ENCODE measurements at regions not wholly inside any gene's neighbourhood (a gene's known extent, or its start where the extent isn't known, plus 50 kb on each side); places are given as distances from the start of the nearest gene placed in this dataset.

DNA sequence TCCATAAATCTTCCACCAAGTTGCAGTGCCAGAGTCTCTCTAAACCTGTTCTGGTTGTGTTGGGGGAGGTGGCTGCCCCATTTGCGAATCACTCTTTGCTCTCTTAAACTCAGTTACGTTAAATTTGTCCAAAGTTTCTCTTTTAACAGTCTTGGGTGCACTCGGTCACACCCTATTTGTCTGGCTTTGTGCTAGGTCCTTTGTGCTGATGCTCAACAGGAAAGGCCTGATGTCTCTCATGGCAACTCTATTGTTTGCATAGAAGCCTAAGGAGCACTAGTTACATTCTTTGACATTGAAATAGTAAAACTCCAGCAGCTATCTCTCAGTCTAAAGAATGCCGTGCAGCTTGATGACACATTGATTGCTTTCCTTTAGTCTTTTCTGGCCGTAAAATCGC, 105.1 kb downstream of the TRMT11 start:
- intact Hi-C loops (cut with DNase I): no loop called here
- no peak overlapping the region for H3K4me3 ChIP-seq
- H3K9me3 ChIP-seq: no peaks in the 10 kb centered on the region
- TF ChIP-seq, protein P1, sequence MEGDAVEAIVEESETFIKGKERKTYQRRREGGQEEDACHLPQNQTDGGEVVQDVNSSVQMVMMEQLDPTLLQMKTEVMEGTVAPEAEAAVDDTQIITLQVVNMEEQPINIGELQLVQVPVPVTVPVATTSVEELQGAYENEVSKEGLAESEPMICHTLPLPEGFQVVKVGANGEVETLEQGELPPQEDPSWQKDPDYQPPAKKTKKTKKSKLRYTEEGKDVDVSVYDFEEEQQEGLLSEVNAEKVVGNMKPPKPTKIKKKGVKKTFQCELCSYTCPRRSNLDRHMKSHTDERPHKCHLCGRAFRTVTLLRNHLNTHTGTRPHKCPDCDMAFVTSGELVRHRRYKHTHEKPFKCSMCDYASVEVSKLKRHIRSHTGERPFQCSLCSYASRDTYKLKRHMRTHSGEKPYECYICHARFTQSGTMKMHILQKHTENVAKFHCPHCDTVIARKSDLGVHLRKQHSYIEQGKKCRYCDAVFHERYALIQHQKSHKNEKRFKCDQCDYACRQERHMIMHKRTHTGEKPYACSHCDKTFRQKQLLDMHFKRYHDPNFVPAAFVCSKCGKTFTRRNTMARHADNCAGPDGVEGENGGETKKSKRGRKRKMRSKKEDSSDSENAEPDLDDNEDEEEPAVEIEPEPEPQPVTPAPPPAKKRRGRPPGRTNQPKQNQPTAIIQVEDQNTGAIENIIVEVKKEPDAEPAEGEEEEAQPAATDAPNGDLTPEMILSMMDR (IDR thresholded peaks at IDR 0.05): no peak
- H3K4me1 ChIP-seq: no peaks in the 10 kb centered on the region
- H3K36me3 ChIP-seq: no peaks in the 10 kb centered on the region
- H3K27me3 ChIP-seq (ENCODE audit: low read depth): no peaks in the 10 kb centered on the region
- ATAC-seq (no peak), DNase-seq (no peak)
- no peak overlapping the region for H3K27ac ChIP-seq

DNA sequence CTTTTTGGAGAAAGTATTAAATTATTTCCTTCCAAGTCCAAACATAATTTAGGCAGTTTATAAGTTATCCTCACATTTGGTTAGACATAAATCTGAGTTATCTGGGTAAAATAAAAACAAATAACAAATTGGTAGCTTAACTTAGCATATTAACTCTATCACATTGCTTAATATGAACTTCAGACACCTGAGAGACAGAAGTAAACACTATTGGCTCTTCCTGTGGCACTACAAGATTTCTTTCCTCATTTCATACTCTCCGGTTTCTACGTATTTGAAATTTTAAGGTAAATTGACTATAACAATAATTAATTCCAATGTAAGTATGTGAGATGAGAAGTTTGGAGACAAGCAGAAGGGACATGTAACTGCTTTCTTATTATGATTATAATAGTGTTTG, 106.8 kb downstream of the TRMT11 start:
- no peaks in the 10 kb centered on the region for H3K9me3 ChIP-seq
- H3K4me1 ChIP-seq: no peaks in the 10 kb centered on the region
- no peaks in the 10 kb centered on the region for H3K36me3 ChIP-seq
- no peaks in the 10 kb centered on the region for H3K27me3 ChIP-seq (ENCODE audit: low read depth)
- no peak overlapping the region for H3K4me3 ChIP-seq
- intact Hi-C loops (cut with DNase I): no loop called here
- DNase-seq (no peak), ATAC-seq (no peak)
- TF ChIP-seq, protein P1 (IDR thresholded peaks at IDR 0.05): no peak
- H3K27ac ChIP-seq: no peak overlapping the region

DNA sequence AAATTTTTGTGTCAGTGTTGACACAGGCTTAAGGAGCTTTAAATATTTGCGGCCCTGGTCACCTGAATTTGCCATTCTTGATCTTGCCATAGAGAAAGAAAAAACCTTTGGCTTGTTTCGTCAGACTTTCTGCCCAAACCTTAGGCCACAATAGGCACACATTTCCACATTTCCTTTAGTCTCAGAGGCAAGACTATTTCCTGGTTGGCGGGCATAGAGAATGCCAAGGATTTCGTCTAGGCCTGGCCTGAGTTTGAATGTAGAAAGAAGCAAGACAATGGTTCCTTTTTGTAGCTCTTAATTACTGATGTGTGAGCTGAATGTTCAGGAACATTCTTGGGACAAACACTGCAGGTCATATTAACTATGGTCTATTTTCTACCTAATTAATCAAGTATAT, 108.1 kb downstream of the TRMT11 start:
- Histone ChIP-seq H3K27ac (no peak overlapping the region), H3K36me3 (no peaks in the 10 kb centered on the region), H3K4me1 (no peaks in the 10 kb centered on the region), H3K27me3 (ENCODE audit: low read depth) (no peaks in the 10 kb centered on the region), H3K4me3 (no peak overlapping the region), H3K9me3 (no peaks in the 10 kb centered on the region)
- no peak for ATAC-seq
- intact Hi-C loops (cut with DNase I): no loop called here
- TF ChIP-seq, protein P1 (IDR thresholded peaks at IDR 0.05): no peak
- DNase-seq: no peak

DNA sequence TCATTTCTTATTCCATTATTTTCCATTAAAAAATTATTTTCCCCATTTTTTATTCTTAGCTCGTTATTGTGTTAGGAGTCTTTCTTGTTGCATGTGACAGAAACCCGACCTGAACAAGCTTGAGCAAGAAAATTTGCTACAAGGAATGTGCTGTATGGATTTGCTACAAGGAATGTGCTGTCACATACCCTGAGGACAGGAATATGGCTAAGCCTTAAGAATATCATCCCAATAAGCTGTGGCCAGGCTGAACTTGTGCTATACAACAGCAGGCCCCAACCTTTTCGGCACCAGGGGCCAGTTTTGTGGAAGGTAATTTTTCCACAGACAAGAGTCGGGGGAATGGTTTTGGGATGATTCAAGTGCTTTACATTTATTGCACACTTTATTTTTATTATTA, 114.0 kb downstream of the TRMT11 start:
- H3K4me1 ChIP-seq: no peaks in the 10 kb centered on the region
- ATAC-seq (no peak), DNase-seq (no peak)
- H3K4me3 ChIP-seq: no peak overlapping the region
- TF ChIP-seq, protein P1 (IDR thresholded peaks at IDR 0.05): no peak
- intact Hi-C loops (cut with DNase I): no loop called here
- no peaks in the 10 kb centered on the region for H3K36me3 ChIP-seq
- H3K27ac ChIP-seq: no peak overlapping the region
- H3K9me3 ChIP-seq: no peaks in the 10 kb centered on the region
- H3K27me3 ChIP-seq (ENCODE audit: low read depth): no peaks in the 10 kb centered on the region

DNA sequence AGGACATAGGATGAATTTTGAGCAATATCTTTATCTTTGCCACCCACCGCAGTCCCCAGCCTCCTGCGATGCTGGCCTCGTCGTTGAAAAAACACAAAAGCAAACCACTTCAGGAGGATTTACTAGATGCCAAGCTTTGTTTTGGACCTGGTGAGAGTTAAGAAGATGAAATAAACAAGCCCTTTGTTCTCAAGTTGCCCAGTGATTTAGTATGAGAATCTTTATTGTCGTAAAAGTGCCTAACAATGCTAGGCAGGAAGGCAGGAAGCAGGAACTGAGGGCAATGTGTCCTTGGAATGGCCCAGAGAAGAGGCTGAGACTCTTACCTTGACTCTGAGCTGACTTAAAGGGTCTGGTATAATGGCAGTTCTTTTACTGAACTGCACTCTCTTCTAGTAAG, 116.0 kb downstream of the TRMT11 start:
- DNase-seq (no peak), ATAC-seq (no peak)
- TF ChIP-seq, protein P1 (IDR thresholded peaks at IDR 0.05): no peak
- Histone ChIP-seq H3K4me3 (no peak overlapping the region), H3K27ac (no peak overlapping the region), H3K36me3 (no peaks in the 10 kb centered on the region), H3K9me3 (no peaks in the 10 kb centered on the region), H3K4me1 (no peaks in the 10 kb centered on the region), H3K27me3 (ENCODE audit: low read depth) (no peaks in the 10 kb centered on the region)
- intact Hi-C loops (cut with DNase I): no loop called here

DNA sequence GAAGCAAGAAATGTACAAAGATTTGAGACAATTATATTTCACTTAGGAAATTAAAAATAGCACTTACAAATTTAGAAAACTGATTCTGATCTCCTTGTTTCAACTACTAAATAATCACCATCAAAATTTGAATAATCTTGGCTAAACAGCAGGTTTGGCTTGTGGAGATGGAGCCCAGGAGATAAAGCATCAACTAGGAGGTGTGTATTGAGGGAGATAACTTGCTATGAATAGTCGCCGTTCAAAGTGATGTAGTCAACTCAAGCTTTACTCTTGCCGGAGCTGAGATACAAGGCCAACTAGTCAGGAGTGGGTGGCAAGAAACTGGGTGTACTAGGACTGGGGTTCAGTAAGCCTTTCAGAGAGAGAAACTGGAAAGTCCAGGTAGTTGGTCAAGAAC, 117.7 kb downstream of the TRMT11 start:
- TF ChIP-seq, protein P1 (IDR thresholded peaks at IDR 0.05): no peak
- ATAC-seq (no peak), DNase-seq (no peak)
- H3K27me3 ChIP-seq (ENCODE audit: low read depth): no peaks in the 10 kb centered on the region
- H3K9me3 ChIP-seq: no peaks in the 10 kb centered on the region
- no peaks in the 10 kb centered on the region for H3K36me3 ChIP-seq
- H3K4me3 ChIP-seq: no peak overlapping the region
- intact Hi-C loops (cut with DNase I): no loop called here
- H3K4me1 ChIP-seq: no peaks in the 10 kb centered on the region
- no peak overlapping the region for H3K27ac ChIP-seq

All from lower lobe of right lung (tissue), 2 donors.